HEK293 (cell line): ENCODE measurements at regions not wholly inside any gene's neighbourhood (a gene's known extent, or its start where the extent isn't known, plus 50 kb on each side); places are given as distances from the start of the nearest gene placed in this dataset.

Experiments used
- CTCF ChIA-PET: fragments of 350-600 bp; formaldehyde crosslinking; extraction: SDS; loops from one replicate; lab custom pipeline; 2021; ENCODE audit warnings: antibody characterized with exemption; lab: Yijun Ruan, JAX
- POLR2A ChIA-PET: fragments of 300-600 bp; formaldehyde crosslinking; extraction: SDS; loops from one replicate; lab custom pipeline; 2020; ENCODE audit warnings: antibody characterized with exemption, inconsistent platforms; lab: Yijun Ruan, JAX
- H3K27ac ChIP-seq: fragments of 200-500 bp; sonication (Bioruptor generic); 2 replicates; pipeline ENCODE4 v1.5.1; 2014; ENCODE audit warnings: low read depth, low read length, control low read depth, inconsistent platforms; ENCODE audit errors: extremely low read depth
- H3K36me3 ChIP-seq, 2 experiments: fragments of 200-500 bp in 1 of 2; sonication (Bioruptor generic) in 1 of 2; 1 replicate in 1 of 2; 2 replicates in 1 of 2; pipeline ENCODE4 v1.5.1; 2014 to 2017; ENCODE audit warnings: inconsistent platforms in 2 of 2, low read length in 2 of 2; ENCODE audit not compliant: control insufficient read depth in 2 of 2, insufficient read depth in 1 of 2
- H3K4me1 ChIP-seq: fragments of 200-500 bp; sonication (Bioruptor generic); 2 replicates; pipeline ENCODE4 v1.5.1; 2014; ENCODE audit warnings: mild to moderate bottlenecking, low read length, inconsistent platforms; ENCODE audit not compliant: control insufficient read depth, insufficient read depth
- H3K4me3 ChIP-seq: 2 replicates; pipeline ENCODE4 v1.5.1; 2011; ENCODE audit warnings: low read depth, mild to moderate bottlenecking, control low read depth, low read length, moderate library complexity
- H3K9me3 ChIP-seq: fragments of 200-500 bp; sonication (Bioruptor generic); 2 replicates; pipeline ENCODE4 v1.5.1; 2014; ENCODE audit warnings: low read depth, low read length, inconsistent platforms; ENCODE audit not compliant: control insufficient read depth, insufficient read depth
- HOXA7 ChIP-seq: sonication (generic); formaldehyde crosslinking; IDR thresholded peaks from 2 replicates; pipeline ENCODE4 v1.8.1; 2022; ENCODE audit warnings: missing genetic modification reagents, borderline replicate concordance
- ZFHX2 ChIP-seq: fragments of 450-650 bp; formaldehyde crosslinking; conservative IDR thresholded peaks from 2 replicates; pipeline ENCODE4 v1.5.1; 2016; ENCODE audit warnings: missing biosample characterization, missing genetic modification characterization
- ZFP41 ChIP-seq: fragments of 450-650 bp; formaldehyde crosslinking; IDR thresholded peaks from 2 replicates; pipeline ENCODE4 v1.5.1; 2016; ENCODE audit warnings: missing biosample characterization, missing genetic modification characterization, borderline replicate concordance
- ZNF157 ChIP-seq: fragments of 450-650 bp; formaldehyde crosslinking; IDR thresholded peaks from 2 replicates; pipeline ENCODE4 v1.5.1; 2016; ENCODE audit warnings: missing biosample characterization, missing genetic modification characterization
- ZNF19 ChIP-seq: fragments of 450-650 bp; formaldehyde crosslinking; IDR thresholded peaks from 2 replicates; pipeline ENCODE4; 2016; ENCODE audit warnings: missing biosample characterization, missing genetic modification characterization, low read depth
- ZNF350 ChIP-seq: fragments of 450-650 bp; formaldehyde crosslinking; IDR thresholded peaks from 2 replicates; pipeline ENCODE4 v1.5.0; 2017; ENCODE audit warnings: missing biosample characterization, mild to moderate bottlenecking, missing genetic modification characterization
- ZNF510 ChIP-seq: fragments of 450-650 bp; formaldehyde crosslinking; IDR thresholded peaks from 2 replicates; pipeline ENCODE4 v1.5.1; 2018; ENCODE audit warnings: mild to moderate bottlenecking, missing genetic modification characterization, missing biosample characterization; ENCODE audit not compliant: insufficient replicate concordance
- ZNF664 ChIP-seq: fragments of 450-650 bp; formaldehyde crosslinking; IDR thresholded peaks from 2 replicates; pipeline ENCODE4 v1.5.1; 2016; ENCODE audit warnings: missing biosample characterization, missing genetic modification characterization
- ZNF701 ChIP-seq: fragments of 450-650 bp; formaldehyde crosslinking; IDR thresholded peaks from 2 replicates; pipeline ENCODE4 v1.5.1; 2016; ENCODE audit warnings: missing biosample characterization, missing genetic modification characterization
- ZNF837 ChIP-seq: fragments of 450-650 bp; formaldehyde crosslinking; IDR thresholded peaks from 2 replicates; pipeline ENCODE4 v1.5.1; 2016; ENCODE audit warnings: missing biosample characterization, missing genetic modification characterization
- TF ChIP-seq, protein P1 (sequence below): fragments of 450-650 bp; formaldehyde crosslinking; IDR thresholded peaks from 2 replicates; pipeline ENCODE4 v1.5.1; 2017; ENCODE audit warnings: missing biosample characterization, missing genetic modification characterization
- TF ChIP-seq, protein P2 (sequence below): fragments of 450-650 bp; formaldehyde crosslinking; IDR thresholded peaks from 2 replicates; pipeline ENCODE4 v1.5.1; 2017; ENCODE audit warnings: missing biosample characterization, missing genetic modification characterization
- TF ChIP-seq, protein P3 (sequence below): fragments of 450-650 bp; formaldehyde crosslinking; IDR thresholded peaks from 2 replicates; pipeline ENCODE4 v1.5.1; 2016; ENCODE audit warnings: missing biosample characterization, missing genetic modification characterization

DNA sequence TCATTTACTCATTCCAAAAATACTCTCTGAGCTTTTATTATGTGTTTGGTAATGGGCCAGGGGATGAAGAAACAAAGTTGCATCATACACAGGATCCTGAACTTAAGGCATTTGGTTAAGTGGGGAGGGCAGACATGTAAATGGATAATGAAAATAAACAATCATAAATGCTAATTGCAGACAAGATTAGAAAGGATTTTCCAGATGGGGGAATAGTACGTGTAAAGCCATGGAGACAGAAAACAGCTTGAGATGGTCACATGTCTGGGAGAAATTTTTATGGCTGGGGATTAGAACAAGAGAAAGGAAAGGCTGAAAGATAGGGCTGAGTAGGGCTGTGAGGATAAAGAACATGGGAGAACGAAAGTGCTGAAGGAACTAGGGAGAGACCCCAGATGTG, 534.3 kb upstream of the LARGE1 start:
- no peaks in the 10 kb centered on the region for H3K36me3 ChIP-seq
- no peak overlapping the region for H3K4me3 ChIP-seq
- no peaks in the 10 kb centered on the region for H3K9me3 ChIP-seq
- ChIA-PET POLR2A (no interaction called here), CTCF (no interaction called here)
- H3K4me1 ChIP-seq: no peaks in the 10 kb centered on the region
- TF ChIP-seq HOXA7 (CRISPR knock-in tag) (no peak), ZNF837 (tag by site-specific recombination) (no peak)
- TF ChIP-seq, all 188 proteins: peak for 0
- no peak overlapping the region for H3K27ac ChIP-seq

DNA sequence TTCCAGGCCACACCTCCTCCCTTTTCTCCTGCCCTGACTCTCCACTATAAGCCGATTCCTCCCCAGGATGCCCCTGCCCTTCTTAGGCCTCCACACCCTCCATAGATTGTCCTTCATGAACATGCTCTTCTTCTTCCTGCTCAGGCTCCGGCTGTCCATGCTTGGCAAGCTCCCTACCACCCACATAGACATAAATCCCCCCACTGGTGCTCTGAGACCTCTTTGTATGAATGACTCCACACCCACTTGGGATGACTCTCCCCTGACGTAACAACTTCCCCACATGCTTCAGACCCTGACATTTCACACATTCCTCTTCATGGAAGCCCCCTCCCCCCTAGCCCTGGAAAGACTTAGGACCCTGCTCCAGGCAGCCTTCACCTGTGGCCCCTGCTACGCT, 542.5 kb upstream of the LARGE1 start:
- H3K27ac ChIP-seq: no peak overlapping the region
- no peaks in the 10 kb centered on the region for H3K9me3 ChIP-seq
- H3K36me3 ChIP-seq: no peaks in the 10 kb centered on the region
- no peaks in the 10 kb centered on the region for H3K4me1 ChIP-seq
- ChIA-PET POLR2A (no interaction called here), CTCF (no interaction called here)
- no peak overlapping the region for H3K4me3 ChIP-seq
- TF ChIP-seq ZNF701 (tag by site-specific recombination): peak; percentile 76; the same call in 1 of the 2 replicates
- TF ChIP-seq ZNF157 (tag by site-specific recombination): no peak
- TF ChIP-seq, protein P1, sequence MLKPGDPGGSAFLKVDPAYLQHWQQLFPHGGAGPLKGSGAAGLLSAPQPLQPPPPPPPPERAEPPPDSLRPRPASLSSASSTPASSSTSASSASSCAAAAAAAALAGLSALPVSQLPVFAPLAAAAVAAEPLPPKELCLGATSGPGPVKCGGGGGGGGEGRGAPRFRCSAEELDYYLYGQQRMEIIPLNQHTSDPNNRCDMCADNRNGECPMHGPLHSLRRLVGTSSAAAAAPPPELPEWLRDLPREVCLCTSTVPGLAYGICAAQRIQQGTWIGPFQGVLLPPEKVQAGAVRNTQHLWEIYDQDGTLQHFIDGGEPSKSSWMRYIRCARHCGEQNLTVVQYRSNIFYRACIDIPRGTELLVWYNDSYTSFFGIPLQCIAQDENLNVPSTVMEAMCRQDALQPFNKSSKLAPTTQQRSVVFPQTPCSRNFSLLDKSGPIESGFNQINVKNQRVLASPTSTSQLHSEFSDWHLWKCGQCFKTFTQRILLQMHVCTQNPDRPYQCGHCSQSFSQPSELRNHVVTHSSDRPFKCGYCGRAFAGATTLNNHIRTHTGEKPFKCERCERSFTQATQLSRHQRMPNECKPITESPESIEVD (tag by site-specific recombination): no peak
- 0 out of 2 replicates have a peak, but pooled peaks have one; percentile 16 for TF ChIP-seq ZFHX2 (tag by site-specific recombination)
- TF ChIP-seq ZNF350 (tag by site-specific recombination): no peak
- TF ChIP-seq, protein P2, sequence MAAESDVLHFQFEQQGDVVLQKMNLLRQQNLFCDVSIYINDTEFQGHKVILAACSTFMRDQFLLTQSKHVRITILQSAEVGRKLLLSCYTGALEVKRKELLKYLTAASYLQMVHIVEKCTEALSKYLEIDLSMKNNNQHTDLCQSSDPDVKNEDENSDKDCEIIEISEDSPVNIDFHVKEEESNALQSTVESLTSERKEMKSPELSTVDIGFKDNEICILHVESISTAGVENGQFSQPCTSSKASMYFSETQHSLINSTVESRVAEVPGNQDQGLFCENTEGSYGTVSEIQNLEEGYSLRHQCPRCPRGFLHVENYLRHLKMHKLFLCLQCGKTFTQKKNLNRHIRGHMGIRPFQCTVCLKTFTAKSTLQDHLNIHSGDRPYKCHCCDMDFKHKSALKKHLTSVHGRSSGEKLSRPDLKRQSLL (tag by site-specific recombination): no peak

DNA sequence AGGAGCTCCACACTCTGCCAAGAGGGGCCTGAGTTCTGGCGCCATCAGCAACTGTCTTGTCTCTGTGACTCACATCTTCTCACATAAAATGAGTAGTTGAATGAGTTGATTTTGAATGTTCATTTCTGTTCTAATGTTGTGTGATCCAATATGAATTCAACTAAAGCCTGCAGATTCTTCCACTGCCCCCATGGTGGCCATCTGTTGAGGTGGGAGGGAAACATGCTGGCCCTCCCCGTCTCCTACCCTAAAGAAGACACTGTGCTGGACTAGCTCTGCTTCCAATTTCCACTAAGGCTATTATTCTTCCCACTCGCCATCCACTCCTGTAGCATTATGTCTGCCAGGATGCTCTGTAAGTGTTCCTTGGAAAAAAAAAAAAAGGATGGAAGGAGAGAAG, 555.6 kb upstream of the LARGE1 start:
- POLR2A ChIA-PET: no interaction called here
- Histone ChIP-seq H3K9me3 (no peaks in the 10 kb centered on the region), H3K4me3 (no peak overlapping the region), H3K4me1 (no peaks in the 10 kb centered on the region)
- TF ChIP-seq ZNF19 (tag by site-specific recombination) (no peak), ZNF664 (tag by site-specific recombination) (no peak), ZFP41 (no peak), ZNF510 (tag by site-specific recombination) (no peak)
- TF ChIP-seq, all 188 proteins: peak for 0
- Histone ChIP-seq H3K36me3 (no peaks in the 10 kb centered on the region), H3K27ac (no peak overlapping the region)
- CTCF ChIA-PET: no interaction called here

DNA sequence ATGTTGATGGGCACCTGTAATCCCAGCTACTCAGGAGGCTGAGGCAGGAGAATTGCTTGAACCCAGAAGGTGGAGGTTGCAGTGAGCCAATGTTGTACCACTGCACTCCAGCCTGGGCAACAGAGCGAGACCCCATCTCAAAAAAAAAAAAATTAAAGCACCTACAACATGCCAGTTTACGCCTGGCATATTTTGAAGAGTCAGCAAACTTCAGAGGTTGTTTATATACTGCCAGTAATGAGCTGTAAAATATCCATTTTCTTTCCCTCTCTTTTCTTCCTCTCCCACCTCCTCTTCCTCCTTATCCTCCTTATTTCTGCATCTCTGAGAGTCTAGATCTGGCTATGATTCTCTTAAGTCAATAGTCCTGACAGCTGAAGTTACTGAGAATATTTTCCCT, 556.5 kb upstream of the LARGE1 start:
- Histone ChIP-seq H3K36me3 (no peaks in the 10 kb centered on the region), H3K27ac (no peak overlapping the region), H3K9me3 (no peaks in the 10 kb centered on the region)
- TF ChIP-seq, protein P3, sequence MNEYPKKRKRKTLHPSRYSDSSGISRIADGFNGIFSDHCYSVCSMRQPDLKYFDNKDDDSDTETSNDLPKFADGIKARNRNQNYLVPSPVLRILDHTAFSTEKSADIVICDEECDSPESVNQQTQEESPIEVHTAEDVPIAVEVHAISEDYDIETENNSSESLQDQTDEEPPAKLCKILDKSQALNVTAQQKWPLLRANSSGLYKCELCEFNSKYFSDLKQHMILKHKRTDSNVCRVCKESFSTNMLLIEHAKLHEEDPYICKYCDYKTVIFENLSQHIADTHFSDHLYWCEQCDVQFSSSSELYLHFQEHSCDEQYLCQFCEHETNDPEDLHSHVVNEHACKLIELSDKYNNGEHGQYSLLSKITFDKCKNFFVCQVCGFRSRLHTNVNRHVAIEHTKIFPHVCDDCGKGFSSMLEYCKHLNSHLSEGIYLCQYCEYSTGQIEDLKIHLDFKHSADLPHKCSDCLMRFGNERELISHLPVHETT: no peak
- TF ChIP-seq ZNF350 (tag by site-specific recombination): no peak
- TF ChIP-seq, all 188 proteins: peak for 0
- Histone ChIP-seq H3K4me1 (no peaks in the 10 kb centered on the region), H3K4me3 (no peak overlapping the region)
- POLR2A ChIA-PET: no interaction called here
- CTCF ChIA-PET: interaction anchor here (0.6 to 0.7 kb wide), 4 partner anchors 157 to 1158 kb away, joined by 3 read pairs; no protein-coding TSS in a partner anchor
